ENCODE measurements at regions not wholly inside any gene's neighbourhood (a gene's known extent, or its start where the extent isn't known, plus 50 kb on each side); places are given as distances from the start of the nearest gene placed in this dataset.

DNA sequence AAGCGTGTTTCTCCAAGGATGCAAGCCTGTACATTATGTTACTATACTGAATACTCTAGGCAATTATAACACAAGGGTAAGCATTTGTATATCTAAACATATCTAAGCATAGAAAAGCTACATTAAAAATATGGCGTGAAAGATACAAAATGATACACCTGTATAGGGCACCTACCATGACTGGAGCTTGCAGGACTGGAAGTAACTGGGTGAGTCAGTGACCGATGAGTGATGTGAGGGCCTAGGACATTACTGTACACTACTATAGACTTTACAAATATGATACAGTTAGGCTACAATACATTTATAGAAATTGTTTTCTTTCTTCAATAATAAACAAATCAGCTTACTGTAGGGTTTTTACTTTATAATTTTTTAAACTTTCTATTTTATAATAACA lies 1127.2 kb upstream of the LRRN3 start:
- Histone ChIP-seq H3K27ac (no peak overlapping the region), H3K27me3 (replicated peaks; ENCODE audit: insufficient read depth) (no peaks in the 10 kb centered on the region), H3K4me1 (replicated peaks) (no peaks in the 10 kb centered on the region), H3K36me3 (no peaks in the 10 kb centered on the region), H3K4me3 (no peak overlapping the region), H3K9me3 (no peaks in the 10 kb centered on the region)
- intact Hi-C loops (cut with DNase I): no loop called here
- no peak for DNase-seq (ENCODE audit: low spot score)
- TF ChIP-seq POLR2A (IDR thresholded peaks at IDR 0.05): no peak
- TF ChIP-seq POLR2AphosphoS5 (IDR thresholded peaks at IDR 0.05): no peak
- no peak for TF ChIP-seq CTCF (IDR thresholded peaks at IDR 0.05)
- 97% methylated on average over 3 of the region's 3 CpGs for WGBS

- intact Hi-C loops (cut with DNase I): no loop called here
- Histone ChIP-seq H3K4me3 (no peak overlapping the region), H3K4me1 (replicated peaks) (no peaks in the 10 kb centered on the region), H3K36me3 (no peaks in the 10 kb centered on the region), H3K9me3 (no peaks in the 10 kb centered on the region), H3K27ac (no peak overlapping the region), H3K27me3 (replicated peaks; ENCODE audit: insufficient read depth) (no peaks in the 10 kb centered on the region)
- 61% methylated on average over 2 of the region's 2 CpGs for WGBS
- DNase-seq (ENCODE audit: low spot score): no peak
- TF ChIP-seq POLR2A (IDR thresholded peaks at IDR 0.05) (no peak), POLR2AphosphoS5 (IDR thresholded peaks at IDR 0.05) (no peak), CTCF (IDR thresholded peaks at IDR 0.05) (no peak)
Observed at GRCh38 chr7:109964780-109965179, 1126.1 kb upstream of the LRRN3 start.

DNA sequence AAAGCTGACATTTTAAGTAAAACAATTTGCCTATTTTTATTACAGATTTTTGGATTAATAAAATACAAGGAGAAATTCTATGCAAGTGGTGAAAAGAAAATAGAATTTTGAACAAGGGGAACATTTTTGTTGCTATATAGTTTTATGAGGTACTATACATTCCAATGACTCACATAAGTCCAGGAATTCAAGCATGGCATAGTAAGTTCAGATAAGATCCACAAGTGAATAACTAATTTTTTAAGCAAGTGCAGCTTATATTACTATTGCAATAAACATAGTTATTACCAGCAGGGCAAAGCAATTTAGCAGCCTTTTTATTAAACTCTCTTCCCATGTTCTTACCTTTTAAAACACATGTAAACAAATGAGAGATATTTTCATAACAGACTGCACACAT lies 1123.5 kb upstream of the LRRN3 start:
- Histone ChIP-seq H3K36me3 (no peaks in the 10 kb centered on the region), H3K27me3 (replicated peaks; ENCODE audit: insufficient read depth) (no peaks in the 10 kb centered on the region), H3K4me3 (no peak overlapping the region), H3K27ac (no peak overlapping the region), H3K4me1 (replicated peaks) (no peaks in the 10 kb centered on the region), H3K9me3 (no peaks in the 10 kb centered on the region)
- no peak for TF ChIP-seq POLR2AphosphoS5 (IDR thresholded peaks at IDR 0.05)
- TF ChIP-seq POLR2A (IDR thresholded peaks at IDR 0.05): no peak
- intact Hi-C loops (cut with DNase I): no loop called here
- DNase-seq (ENCODE audit: low spot score): no peak

GRCh38 chr7:109983618-109984017 lies 1107.3 kb upstream of the LRRN3 start:
- Histone ChIP-seq H3K4me1 (replicated peaks) (no peaks in the 10 kb centered on the region), H3K4me3 (no peak overlapping the region), H3K27me3 (replicated peaks; ENCODE audit: insufficient read depth) (no peaks in the 10 kb centered on the region), H3K36me3 (no peaks in the 10 kb centered on the region), H3K9me3 (no peaks in the 10 kb centered on the region), H3K27ac (no peak overlapping the region)
- no peak for TF ChIP-seq POLR2AphosphoS5 (IDR thresholded peaks at IDR 0.05)
- TF ChIP-seq CTCF (IDR thresholded peaks at IDR 0.05): no peak
- no peak for DNase-seq (ENCODE audit: low spot score)
- 30% methylated on average over 1 of the region's 1 CpG for WGBS
- intact Hi-C loops (cut with DNase I): no loop called here

DNA sequence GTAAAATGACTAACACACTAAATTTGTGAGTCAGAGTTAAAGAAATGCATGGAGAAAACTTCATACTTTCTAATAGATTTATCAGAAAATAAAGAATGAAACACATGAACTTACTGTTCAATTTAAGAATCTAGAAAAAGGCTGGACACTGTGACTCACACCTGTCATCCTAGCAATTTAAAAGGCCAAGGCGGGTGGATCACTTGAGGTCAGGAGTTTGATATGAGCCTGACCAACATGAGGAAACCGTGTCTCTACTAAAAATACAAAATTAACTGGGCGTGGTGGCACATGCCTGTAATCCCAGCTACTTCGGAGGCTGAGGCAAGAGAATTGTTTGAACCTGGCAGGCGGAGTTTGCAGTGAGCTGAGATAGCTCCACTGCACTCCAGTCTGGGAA lies 1106.2 kb upstream of the LRRN3 start:
- Histone ChIP-seq H3K36me3 (no peaks in the 10 kb centered on the region), H3K9me3 (no peaks in the 10 kb centered on the region), H3K27ac (no peak overlapping the region), H3K4me1 (replicated peaks) (no peaks in the 10 kb centered on the region), H3K27me3 (replicated peaks; ENCODE audit: insufficient read depth) (no peaks in the 10 kb centered on the region), H3K4me3 (no peak overlapping the region)
- no peak for DNase-seq (ENCODE audit: low spot score)
- intact Hi-C loops (cut with DNase I): no loop called here
- WGBS: 73% methylated on average over 5 of the region's 5 CpGs
- TF ChIP-seq POLR2A (IDR thresholded peaks at IDR 0.05): no peak
- no peak for TF ChIP-seq POLR2AphosphoS5 (IDR thresholded peaks at IDR 0.05)

GRCh38 chr7:109986701-109987100 lies 1104.2 kb upstream of the LRRN3 start:
- H3K4me1 ChIP-seq (replicated peaks): no peaks in the 10 kb centered on the region
- intact Hi-C loops (cut with DNase I): no loop called here
- no peak for DNase-seq (ENCODE audit: low spot score)
- no peaks in the 10 kb centered on the region for H3K36me3 ChIP-seq
- H3K27ac ChIP-seq: no peak overlapping the region
- TF ChIP-seq POLR2A (IDR thresholded peaks at IDR 0.05): no peak
- TF ChIP-seq POLR2AphosphoS5 (IDR thresholded peaks at IDR 0.05): no peak
- TF ChIP-seq CTCF (IDR thresholded peaks at IDR 0.05): no peak
- H3K27me3 ChIP-seq (replicated peaks; ENCODE audit: insufficient read depth): no peaks in the 10 kb centered on the region
- no peak overlapping the region for H3K4me3 ChIP-seq
- WGBS: 53% methylated on average over 2 of the region's 2 CpGs
- no peaks in the 10 kb centered on the region for H3K9me3 ChIP-seq
